ENCODE measurements at regions not wholly inside any gene's neighbourhood (a gene's known extent, or its start where the extent isn't known, plus 50 kb on each side); places are given as distances from the start of the nearest gene placed in this dataset.

DNA sequence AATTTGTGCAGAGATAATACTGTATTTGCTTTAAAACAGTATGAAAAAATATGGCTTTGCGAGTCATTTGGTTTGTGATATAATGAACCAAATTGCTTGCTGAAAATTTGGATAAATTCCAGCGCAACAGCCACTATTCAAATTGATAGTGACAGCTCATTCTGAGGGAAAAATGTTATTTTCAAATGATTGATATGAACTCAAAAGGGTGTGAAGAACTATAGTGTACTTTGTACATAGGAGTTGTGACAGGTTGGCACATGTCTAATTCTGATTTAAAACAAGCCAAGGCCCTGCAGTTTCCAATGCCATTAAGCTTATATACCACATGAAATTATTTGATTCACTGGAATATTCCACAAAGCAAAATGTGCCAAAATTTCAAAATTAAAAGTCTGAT is 1628.9 kb upstream of the AGA start:
- no peak overlapping the region for H2BK120ac ChIP-seq (ENCODE audit: low read depth, low read length)
- H2AK5ac ChIP-seq (ENCODE audit: low read depth, low read length): no peak overlapping the region
- H3K27me3 ChIP-seq (ENCODE audit: control insufficient read depth, insufficient read depth, low read length): no peaks in the 10 kb centered on the region
- POLR2A ChIA-PET (ENCODE audit: unreplicated experiment): no interaction called here
- no peak overlapping the region for H3K4me3 ChIP-seq (ENCODE audit: insufficient read depth, low read depth, low read length)
- DNase-seq (no peak), ATAC-seq (ENCODE audit: low read depth) (no peak)
- no peak overlapping the region for H3K4me2 ChIP-seq (ENCODE audit: low read depth, low read length)
- H3K9me1 ChIP-seq (ENCODE audit: insufficient read depth, low read length): no peaks in the 10 kb centered on the region
- no peak overlapping the region for H3K18ac ChIP-seq (ENCODE audit: low read depth, low read length)
- H3K27ac ChIP-seq (ENCODE audit: insufficient read depth, low read length): no peak overlapping the region
- no CpG with 5 or more reads among the region's 2 CpGs for WGBS, 2 experiments (ENCODE audit: extremely low coverage in 2 of 2, insufficient read length in 1 of 2)
- no peak overlapping the region for H2BK20ac ChIP-seq (ENCODE audit: low read depth, low read length)
- H4K8ac ChIP-seq (ENCODE audit: low read depth in 2 of 2, low read length in 2 of 2): no peak overlapping the region
- no peaks in the 10 kb centered on the region for H3K9me3 ChIP-seq (ENCODE audit: control insufficient read depth, insufficient read depth, low read length)
- TF ChIP-seq CHD1 (IDR thresholded peaks at IDR 0.05; ENCODE audit: low read depth, low read length) (no peak), MAFK (IDR thresholded peaks at IDR 0.05; ENCODE audit: low read depth, low read length) (no peak), MAZ (IDR thresholded peaks at IDR 0.05; ENCODE audit: borderline replicate concordance, low read depth, low read length) (no peak), RFX5 (IDR thresholded peaks at IDR 0.05; ENCODE audit: low read depth, low read length) (no peak), USF2 (IDR thresholded peaks at IDR 0.05; ENCODE audit: low read depth, low read length) (no peak), POLR2A (IDR thresholded peaks at IDR 0.05; ENCODE audit: low read depth, low read length) (no peak), FOS (IDR thresholded peaks at IDR 0.05; ENCODE audit: low read depth, low read length) (no peak), MXI1 (IDR thresholded peaks at IDR 0.05; ENCODE audit: borderline replicate concordance, low read depth, low read length) (no peak)
- TF ChIP-seq, protein P1, sequence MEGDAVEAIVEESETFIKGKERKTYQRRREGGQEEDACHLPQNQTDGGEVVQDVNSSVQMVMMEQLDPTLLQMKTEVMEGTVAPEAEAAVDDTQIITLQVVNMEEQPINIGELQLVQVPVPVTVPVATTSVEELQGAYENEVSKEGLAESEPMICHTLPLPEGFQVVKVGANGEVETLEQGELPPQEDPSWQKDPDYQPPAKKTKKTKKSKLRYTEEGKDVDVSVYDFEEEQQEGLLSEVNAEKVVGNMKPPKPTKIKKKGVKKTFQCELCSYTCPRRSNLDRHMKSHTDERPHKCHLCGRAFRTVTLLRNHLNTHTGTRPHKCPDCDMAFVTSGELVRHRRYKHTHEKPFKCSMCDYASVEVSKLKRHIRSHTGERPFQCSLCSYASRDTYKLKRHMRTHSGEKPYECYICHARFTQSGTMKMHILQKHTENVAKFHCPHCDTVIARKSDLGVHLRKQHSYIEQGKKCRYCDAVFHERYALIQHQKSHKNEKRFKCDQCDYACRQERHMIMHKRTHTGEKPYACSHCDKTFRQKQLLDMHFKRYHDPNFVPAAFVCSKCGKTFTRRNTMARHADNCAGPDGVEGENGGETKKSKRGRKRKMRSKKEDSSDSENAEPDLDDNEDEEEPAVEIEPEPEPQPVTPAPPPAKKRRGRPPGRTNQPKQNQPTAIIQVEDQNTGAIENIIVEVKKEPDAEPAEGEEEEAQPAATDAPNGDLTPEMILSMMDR (conservative IDR thresholded peaks at IDR 0.05; ENCODE audit: low read depth, low read length): no peak
- TF ChIP-seq, protein P2, sequence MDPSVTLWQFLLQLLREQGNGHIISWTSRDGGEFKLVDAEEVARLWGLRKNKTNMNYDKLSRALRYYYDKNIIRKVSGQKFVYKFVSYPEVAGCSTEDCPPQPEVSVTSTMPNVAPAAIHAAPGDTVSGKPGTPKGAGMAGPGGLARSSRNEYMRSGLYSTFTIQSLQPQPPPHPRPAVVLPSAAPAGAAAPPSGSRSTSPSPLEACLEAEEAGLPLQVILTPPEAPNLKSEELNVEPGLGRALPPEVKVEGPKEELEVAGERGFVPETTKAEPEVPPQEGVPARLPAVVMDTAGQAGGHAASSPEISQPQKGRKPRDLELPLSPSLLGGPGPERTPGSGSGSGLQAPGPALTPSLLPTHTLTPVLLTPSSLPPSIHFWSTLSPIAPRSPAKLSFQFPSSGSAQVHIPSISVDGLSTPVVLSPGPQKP (IDR thresholded peaks at IDR 0.05; ENCODE audit: borderline replicate concordance, low read depth, low read length): no peak
- no peak overlapping the region for H3K23ac ChIP-seq (ENCODE audit: low read depth, low read length)
- H4K91ac ChIP-seq (ENCODE audit: insufficient read depth, low read depth, low read length): no peak overlapping the region
- CTCF ChIA-PET: no interaction called here
- H2BK5ac ChIP-seq (ENCODE audit: low read depth, low read length, poor library complexity, severe bottlenecking): no peak overlapping the region
- H2AK9ac ChIP-seq (replicated peaks; ENCODE audit: low read depth, low read length, poor library complexity): no peak overlapping the region
- H3K56ac ChIP-seq (ENCODE audit: extremely low read depth, insufficient read depth, low read length): no peak overlapping the region
- BruUV-seq (replicated peaks): no TSS peak
- no peaks in the 10 kb centered on the region for H3K79me1 ChIP-seq (ENCODE audit: low read depth in 1 of 2, low read length in 2 of 2)
- H3K9ac ChIP-seq (ENCODE audit: low read depth, low read length): no peak overlapping the region
- no peaks in the 10 kb centered on the region for H4K20me1 ChIP-seq (ENCODE audit: insufficient read depth, low read length)
- no peak overlapping the region for H3K14ac ChIP-seq (replicated peaks; ENCODE audit: low read depth, low read length)
- dilution Hi-C loops (cut with HindIII; ENCODE audit: low sequenced_read_pairs, unreplicated experiment): no loop called here
- no peak overlapping the region for H2BK15ac ChIP-seq (ENCODE audit: low read depth, low read length)
- intact Hi-C loops (cut with micrococcal nuclease): no loop called here
- no peaks in the 10 kb centered on the region for H3K4me1 ChIP-seq (ENCODE audit: control insufficient read depth, insufficient read depth, low read length)
- no peaks in the 10 kb centered on the region for H3K36me3 ChIP-seq (ENCODE audit: control insufficient read depth, insufficient read depth, low read length)
- in situ Hi-C loops (cut with MboI; ENCODE audit: low sequenced_read_pairs): no loop called here
- no peak overlapping the region for H4K5ac ChIP-seq (ENCODE audit: low read depth, low read length)
- no peak overlapping the region for H3K4ac ChIP-seq (ENCODE audit: low read depth, low read length)
- H2AFZ ChIP-seq (replicated peaks; ENCODE audit: low read length, poor library complexity): no peak overlapping the region

All from IMR-90 (cell line).